ENCODE measurements at regions not wholly inside any gene's neighbourhood (a gene's known extent, or its start where the extent isn't known, plus 50 kb on each side); places are given as distances from the start of the nearest gene placed in this dataset.
A peak's percentile ranks its signal among the peaks of the same experiment; 100 is the strongest.

GRCh38 chr3:115341208-115341607 lies 194.1 kb upstream of the ZBTB20 start:
- Histone ChIP-seq H3K4me2 (ENCODE audit: extremely low read depth, insufficient read depth, low read length) (peak overlapping the region; percentile 27), H3K4me1 (ENCODE audit: control insufficient read depth, extremely low read depth, insufficient read depth, low read length) (peaks cover 2% of the 10 kb centered on the region), H3K9me3 (ENCODE audit: control insufficient read depth, insufficient read depth, low read depth, low read length) (no peaks in the 10 kb centered on the region), H3K27me3 (ENCODE audit: control insufficient read depth, insufficient read depth, low read length) (no peaks in the 10 kb centered on the region), H3K4me3 (replicated peaks in 1 of 4; ENCODE audit: control extremely low read depth in 1 of 4, insufficient read depth in 1 of 4, low read depth in 3 of 4, low read length in 4 of 4) (no peak overlapping the region), H3K27ac (ENCODE audit: insufficient read depth, low read length) (no peak overlapping the region), H3K36me3 (ENCODE audit: control insufficient read depth, insufficient read depth, low read length) (no peaks in the 10 kb centered on the region), H4K20me1 (ENCODE audit: control insufficient read depth, extremely low read depth, insufficient read depth, low read length) (no peaks in the 10 kb centered on the region), H3K79me2 (ENCODE audit: control insufficient read depth, insufficient read depth, low read length) (no peaks in the 10 kb centered on the region), H2AFZ (ENCODE audit: low read length) (no peak overlapping the region), H3K9ac (ENCODE audit: insufficient read depth, low read length) (no peak overlapping the region)
- peak; percentile 59 to 84 for DNase-seq (ENCODE audit: low read depth in 2 of 2)
- no peak for TF ChIP-seq EZH2 (IDR thresholded peaks at IDR 0.05; ENCODE audit: low read length, missing control alignments)
- TF ChIP-seq CTCF (conservative IDR thresholded peaks at IDR 0.05 in 1 of 2, IDR thresholded peaks at IDR 0.05 in 1 of 2; ENCODE audit: low read depth in 1 of 2, low read length in 2 of 2), result no peak

DNA sequence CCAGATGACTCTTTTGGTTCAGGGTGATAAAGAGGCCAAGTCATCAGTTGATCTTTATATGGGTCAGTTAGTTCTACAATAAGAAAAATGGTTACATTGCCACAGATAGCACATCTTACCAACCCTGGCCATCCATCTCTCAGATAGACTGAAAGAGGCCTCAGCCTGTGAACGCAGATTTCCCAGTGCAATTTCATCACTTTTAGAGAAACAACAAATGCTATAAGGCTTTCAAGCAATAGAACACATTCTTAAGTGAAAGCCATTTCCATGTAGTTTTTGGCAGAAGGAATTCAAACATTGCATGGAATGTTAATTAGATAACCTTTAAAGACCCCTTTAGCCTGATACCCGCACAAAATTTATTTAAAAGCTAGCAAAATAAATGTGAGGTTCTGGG lies 200.6 kb upstream of the ZBTB20 start:
- no peak overlapping the region for H2AFZ ChIP-seq (ENCODE audit: low read length)
- no peaks in the 10 kb centered on the region for H4K20me1 ChIP-seq (ENCODE audit: control insufficient read depth, extremely low read depth, insufficient read depth, low read length)
- H3K79me2 ChIP-seq (ENCODE audit: control insufficient read depth, insufficient read depth, low read length), result no peaks in the 10 kb centered on the region
- TF ChIP-seq CTCF (conservative IDR thresholded peaks at IDR 0.05 in 1 of 2, IDR thresholded peaks at IDR 0.05 in 1 of 2; ENCODE audit: low read depth in 1 of 2, low read length in 2 of 2) (no peak), EZH2 (IDR thresholded peaks at IDR 0.05; ENCODE audit: low read length, missing control alignments) (no peak)
- H3K4me1 ChIP-seq (ENCODE audit: control insufficient read depth, extremely low read depth, insufficient read depth, low read length), result no peaks in the 10 kb centered on the region
- peak in 1 of 2 donors; percentile 24 for DNase-seq (ENCODE audit: low read depth in 2 of 2)
- H3K27me3 ChIP-seq (ENCODE audit: control insufficient read depth, insufficient read depth, low read length), result no peaks in the 10 kb centered on the region
- no peak overlapping the region for H3K9ac ChIP-seq (ENCODE audit: insufficient read depth, low read length)
- no peak overlapping the region for H3K27ac ChIP-seq (ENCODE audit: insufficient read depth, low read length)
- H3K9me3 ChIP-seq (ENCODE audit: control insufficient read depth, insufficient read depth, low read depth, low read length), result no peaks in the 10 kb centered on the region
- H3K36me3 ChIP-seq (ENCODE audit: control insufficient read depth, insufficient read depth, low read length), result no peaks in the 10 kb centered on the region
- no peak overlapping the region for H3K4me3 ChIP-seq (replicated peaks in 1 of 4; ENCODE audit: control extremely low read depth in 1 of 4, insufficient read depth in 1 of 4, low read depth in 3 of 4, low read length in 4 of 4)
- H3K4me2 ChIP-seq (ENCODE audit: extremely low read depth, insufficient read depth, low read length), result no peak overlapping the region

GRCh38 chr3:115348412-115348811 lies 201.3 kb upstream of the ZBTB20 start:
- Histone ChIP-seq H3K9ac (ENCODE audit: insufficient read depth, low read length) (no peak overlapping the region), H3K36me3 (ENCODE audit: control insufficient read depth, insufficient read depth, low read length) (no peaks in the 10 kb centered on the region), H3K4me2 (ENCODE audit: extremely low read depth, insufficient read depth, low read length) (no peak overlapping the region), H3K27ac (ENCODE audit: insufficient read depth, low read length) (no peak overlapping the region), H3K27me3 (ENCODE audit: control insufficient read depth, insufficient read depth, low read length) (no peaks in the 10 kb centered on the region), H3K4me3 (replicated peaks in 1 of 4; ENCODE audit: control extremely low read depth in 1 of 4, insufficient read depth in 1 of 4, low read depth in 3 of 4, low read length in 4 of 4) (no peak overlapping the region), H2AFZ (ENCODE audit: low read length) (no peak overlapping the region), H3K79me2 (ENCODE audit: control insufficient read depth, insufficient read depth, low read length) (no peaks in the 10 kb centered on the region), H3K4me1 (ENCODE audit: control insufficient read depth, extremely low read depth, insufficient read depth, low read length) (no peaks in the 10 kb centered on the region), H3K9me3 (ENCODE audit: control insufficient read depth, insufficient read depth, low read depth, low read length) (no peaks in the 10 kb centered on the region), H4K20me1 (ENCODE audit: control insufficient read depth, extremely low read depth, insufficient read depth, low read length) (no peaks in the 10 kb centered on the region)
- TF ChIP-seq EZH2 (IDR thresholded peaks at IDR 0.05; ENCODE audit: low read length, missing control alignments) (no peak), CTCF (conservative IDR thresholded peaks at IDR 0.05 in 1 of 2, IDR thresholded peaks at IDR 0.05 in 1 of 2; ENCODE audit: low read depth in 1 of 2, low read length in 2 of 2) (no peak)
- no peak for DNase-seq (ENCODE audit: low read depth in 2 of 2)
